Neuronal stem cell (in vitro differentiated cells): ENCODE measurements at regions not wholly inside any gene's neighbourhood (a gene's known extent, or its start where the extent isn't known, plus 50 kb on each side); places are given as distances from the start of the nearest gene placed in this dataset.

Experiments
- DNase-seq: peaks from one replicate; pipeline ENCODE4 v3.0.0-alpha.2; 2013; ENCODE audit warnings: low spot score
- H2AFZ ChIP-seq: one replicate; pipeline ENCODE4 v1.6.1; 2013; ENCODE audit warnings: mild to moderate bottlenecking, low read length, inconsistent platforms
- H2AK5ac ChIP-seq: 2 replicates; pipeline ENCODE4 v1.6.1; 2013; ENCODE audit warnings: low read depth, mild to moderate bottlenecking, inconsistent platforms, low read length, moderate library complexity, mixed read lengths
- H2BK120ac ChIP-seq: 2 replicates; pipeline ENCODE4 v1.6.1; 2013; ENCODE audit warnings: low read depth, mild to moderate bottlenecking, inconsistent platforms, low read length, moderate library complexity, mixed read lengths
- H2BK12ac ChIP-seq: one replicate; pipeline ENCODE4 v1.6.1; 2013; ENCODE audit warnings: low read length, inconsistent platforms
- H2BK15ac ChIP-seq: 2 replicates; pipeline ENCODE4 v1.6.1; 2013; ENCODE audit warnings: mild to moderate bottlenecking, low read length, inconsistent platforms, mixed read lengths
- H2BK5ac ChIP-seq: one replicate; pipeline ENCODE4 v1.6.1; 2013; ENCODE audit warnings: inconsistent platforms, mild to moderate bottlenecking, low read length, moderate library complexity
- H3K14ac ChIP-seq: one replicate; pipeline ENCODE4 v1.6.1; 2013; ENCODE audit warnings: low read length, inconsistent platforms
- H3K18ac ChIP-seq: 2 replicates; pipeline ENCODE4 v1.6.1; 2013; ENCODE audit warnings: low read length, inconsistent platforms
- H3K23ac ChIP-seq: 2 replicates; pipeline ENCODE4 v1.6.1; 2013; ENCODE audit warnings: low read depth, mild to moderate bottlenecking, mixed read lengths, low read length, inconsistent platforms; ENCODE audit not compliant: poor library complexity
- H3K27ac ChIP-seq: replicated peaks from 3 replicates; pipeline ENCODE4 v1.5.1; 2013; ENCODE audit warnings: low read length, inconsistent platforms
- H3K27me3 ChIP-seq, 3 experiments: 2 replicates each; pipeline ENCODE4 v1.6.1; 2013; ENCODE audit warnings: low read length in 3 of 3, mild to moderate bottlenecking in 2 of 3, inconsistent platforms in 1 of 3, low read depth in 1 of 3, mixed read lengths in 1 of 3, moderate library complexity in 1 of 3; ENCODE audit not compliant: control insufficient read depth in 3 of 3, insufficient read depth in 3 of 3
- H3K36me3 ChIP-seq, 2 donors: replicated peaks in 1 of 2; 2 replicates each; pipeline ENCODE4 v1.6.1; 2013; ENCODE audit warnings: low read length in 2 of 2; ENCODE audit not compliant: control insufficient read depth in 2 of 2, insufficient read depth in 2 of 2
- H3K4ac ChIP-seq: 2 replicates; pipeline ENCODE4 v1.6.1; 2013; ENCODE audit warnings: inconsistent platforms, mild to moderate bottlenecking, low read length, moderate library complexity
- H3K4me1 ChIP-seq, 2 donors: 1 replicate in 1 of 2; 2 replicates in 1 of 2; pipeline ENCODE4 v1.6.1; 2013; ENCODE audit warnings: low read length in 2 of 2, low read depth in 1 of 2; ENCODE audit not compliant: control insufficient read depth in 2 of 2, insufficient read depth in 1 of 2
- H3K4me2 ChIP-seq: one replicate; pipeline ENCODE4 v1.6.1; 2013; ENCODE audit warnings: mild to moderate bottlenecking, low read length, inconsistent platforms; ENCODE audit not compliant: insufficient read depth, poor library complexity, severe bottlenecking
- H3K4me3 ChIP-seq, 2 donors: 2 replicates each; pipeline ENCODE4 v1.5.1; 2013; ENCODE audit warnings: low read length in 2 of 2, mild to moderate bottlenecking in 2 of 2, inconsistent platforms in 1 of 2, moderate library complexity in 1 of 2
- H3K79me1 ChIP-seq: one replicate; pipeline ENCODE4 v1.6.1; 2013; ENCODE audit warnings: low read depth, mild to moderate bottlenecking, inconsistent platforms, low read length, moderate library complexity
- H3K9ac ChIP-seq: one replicate; pipeline ENCODE4 v1.6.1; 2013; ENCODE audit warnings: mild to moderate bottlenecking, low read depth, low read length, inconsistent platforms; ENCODE audit not compliant: poor library complexity
- H3K9me3 ChIP-seq, 2 donors: replicated peaks in 1 of 2; 2 replicates each; pipeline versions ENCODE3 to v1.6.1; 2013; ENCODE audit warnings: low read length in 2 of 2, mild to moderate bottlenecking in 2 of 2, inconsistent platforms in 1 of 2, low read depth in 1 of 2, mixed read lengths in 1 of 2, moderate library complexity in 1 of 2; ENCODE audit not compliant: control insufficient read depth in 2 of 2, insufficient read depth in 1 of 2
- H4K8ac ChIP-seq: one replicate; pipeline ENCODE4 v1.6.1; 2013; ENCODE audit warnings: low read depth, mild to moderate bottlenecking, inconsistent platforms, low read length, moderate library complexity
- H4K91ac ChIP-seq: one replicate; pipeline ENCODE4 v1.6.1; 2013; ENCODE audit warnings: low read length, low read depth, mild to moderate bottlenecking, inconsistent platforms; ENCODE audit not compliant: poor library complexity
- WGBS, 2 donors: extraction: QIAGEN DNeasy Blood & Tissue Kit; methylation state at CpG; one replicate each; pipeline ENCODE4 v1.1.7; 2013; ENCODE audit warnings: missing lambda C conversion rate in 2 of 2, mixed read lengths in 1 of 2; ENCODE audit not compliant: insufficient read length in 2 of 2, insufficient replicate concordance in 1 of 2; ENCODE audit errors: extremely low coverage in 2 of 2; 5-methylcytosine and 5-hydroxymethylcytosine counted together

GRCh38 chr13:99909097-99909835 lies 62.3 kb downstream of the ZIC5 start:
- no peak overlapping the region for H2BK15ac ChIP-seq
- H3K79me1 ChIP-seq: no peaks in the 10 kb centered on the region
- H3K9me3 ChIP-seq: peaks cover 0 to 2% of the 10 kb centered on the region in 2 donors
- no peak overlapping the region for H3K4me3 ChIP-seq
- H4K91ac ChIP-seq: no peak overlapping the region
- DNase-seq: no peak
- no peaks in the 10 kb centered on the region for H3K36me3 ChIP-seq
- no peak overlapping the region for H2AK5ac ChIP-seq
- no peak overlapping the region for H3K4ac ChIP-seq
- H4K8ac ChIP-seq: no peak overlapping the region
- H3K27ac ChIP-seq: no peak overlapping the region
- H3K4me2 ChIP-seq: no peak overlapping the region
- H2AFZ ChIP-seq: no peak overlapping the region
- peaks cover 5 to 8% of the 10 kb centered on the region in 2 donors for H3K4me1 ChIP-seq
- no peak overlapping the region for H2BK5ac ChIP-seq
- H3K18ac ChIP-seq: no peak overlapping the region
- WGBS, 2 donors: no CpG with 5 or more reads among the region's 2 CpGs
- no peak overlapping the region for H3K23ac ChIP-seq
- no peaks in the 10 kb centered on the region for H3K27me3 ChIP-seq
- H3K14ac ChIP-seq: no peak overlapping the region
- H3K9ac ChIP-seq: no peak overlapping the region
- H2BK12ac ChIP-seq: no peak overlapping the region
- no peak overlapping the region for H2BK120ac ChIP-seq

- peaks cover 0 to 2% of the 10 kb centered on the region in 2 donors for H3K9me3 ChIP-seq
- no CpG with 5 or more reads among the region's 5 CpGs for WGBS, 2 donors
- H3K4me1 ChIP-seq: peaks cover 5 to 8% of the 10 kb centered on the region in 2 donors
- H2AFZ ChIP-seq: no peak overlapping the region
- no peak overlapping the region for H2BK120ac ChIP-seq
- H3K79me1 ChIP-seq: no peaks in the 10 kb centered on the region
- H2BK5ac ChIP-seq: no peak overlapping the region
- no peak overlapping the region for H2AK5ac ChIP-seq
- no peaks in the 10 kb centered on the region for H3K36me3 ChIP-seq
- no peak overlapping the region for H3K23ac ChIP-seq
- H3K9ac ChIP-seq: no peak overlapping the region
- no peak overlapping the region for H3K4me2 ChIP-seq
- H4K91ac ChIP-seq: no peak overlapping the region
- H3K27me3 ChIP-seq: no peaks in the 10 kb centered on the region
- no peak overlapping the region for H3K4me3 ChIP-seq
- H2BK15ac ChIP-seq: no peak overlapping the region
- H3K27ac ChIP-seq: no peak overlapping the region
- H3K14ac ChIP-seq: no peak overlapping the region
- no peak for DNase-seq
- H4K8ac ChIP-seq: no peak overlapping the region
- no peak overlapping the region for H2BK12ac ChIP-seq
- H3K4ac ChIP-seq: no peak overlapping the region
- H3K18ac ChIP-seq: no peak overlapping the region
These were observed 63.3 kb downstream of the ZIC5 start for GRCh38 chr13:99908140-99908803.

- H3K18ac ChIP-seq: no peak overlapping the region
- H3K4me2 ChIP-seq: no peak overlapping the region
- H2AK5ac ChIP-seq: no peak overlapping the region
- H3K4me1 ChIP-seq: peaks cover 7 to 9% of the 10 kb centered on the region in 2 donors
- no peak overlapping the region for H3K23ac ChIP-seq
- no peaks in the 10 kb centered on the region for H3K27me3 ChIP-seq
- H3K4ac ChIP-seq: no peak overlapping the region
- no CpG with 5 or more reads among the region's 7 CpGs for WGBS, 2 donors
- no peak overlapping the region for H3K27ac ChIP-seq
- H3K9me3 ChIP-seq: peaks cover 0 to 2% of the 10 kb centered on the region in 2 donors
- no peak overlapping the region for H2BK5ac ChIP-seq
- no peak overlapping the region for H2BK12ac ChIP-seq
- no peak overlapping the region for H4K8ac ChIP-seq
- H4K91ac ChIP-seq: no peak overlapping the region
- no peak for DNase-seq
- H3K36me3 ChIP-seq: no peaks in the 10 kb centered on the region
- no peaks in the 10 kb centered on the region for H3K79me1 ChIP-seq
- no peak overlapping the region for H2BK120ac ChIP-seq
- H2BK15ac ChIP-seq: no peak overlapping the region
- H3K4me3 ChIP-seq: no peak overlapping the region
- H2AFZ ChIP-seq: no peak overlapping the region
- H3K14ac ChIP-seq: no peak overlapping the region
- H3K9ac ChIP-seq: no peak overlapping the region
These were observed 63.9 kb downstream of the ZIC5 start for GRCh38 chr13:99907627-99908026.

GRCh38 chr13:99907038-99907437 lies 64.5 kb downstream of the ZIC5 start:
- DNase-seq: no peak
- H3K36me3 ChIP-seq: no peaks in the 10 kb centered on the region
- H3K27me3 ChIP-seq: no peaks in the 10 kb centered on the region
- no peaks in the 10 kb centered on the region for H3K79me1 ChIP-seq
- no peak overlapping the region for H2BK5ac ChIP-seq
- H3K4me1 ChIP-seq: peaks cover 7 to 9% of the 10 kb centered on the region in 2 donors
- H4K91ac ChIP-seq: no peak overlapping the region
- peaks cover 0 to 2% of the 10 kb centered on the region in 2 donors for H3K9me3 ChIP-seq
- H4K8ac ChIP-seq: no peak overlapping the region
- H3K18ac ChIP-seq: no peak overlapping the region
- no peak overlapping the region for H3K27ac ChIP-seq
- no peak overlapping the region for H2BK12ac ChIP-seq
- WGBS, 2 donors: no CpG with 5 or more reads among the region's 2 CpGs
- no peak overlapping the region for H3K4ac ChIP-seq
- H3K23ac ChIP-seq: no peak overlapping the region
- no peak overlapping the region for H3K4me3 ChIP-seq
- H3K4me2 ChIP-seq: no peak overlapping the region
- H2AFZ ChIP-seq: no peak overlapping the region
- H3K9ac ChIP-seq: no peak overlapping the region
- no peak overlapping the region for H3K14ac ChIP-seq
- H2AK5ac ChIP-seq: no peak overlapping the region
- H2BK120ac ChIP-seq: no peak overlapping the region
- no peak overlapping the region for H2BK15ac ChIP-seq
